PC-9 (cell line): ENCODE measurements at regions not wholly inside any gene's neighbourhood (a gene's known extent, or its start where the extent isn't known, plus 50 kb on each side); places are given as distances from the start of the nearest gene placed in this dataset.

Experiments used
- EZH2 ChIP-seq: fragments of 200-600 bp; sonication (generic); IDR thresholded peaks from 2 replicates; pipeline ENCODE4 v1.8.0; 2017; ENCODE audit warnings: antibody characterized with exemption, low read depth
- TF ChIP-seq, protein P1 (sequence below): fragments of 200-600 bp; sonication (generic); conservative IDR thresholded peaks from 2 replicates; pipeline ENCODE4 v1.6.1; 2017; ENCODE audit warnings: mixed run types, antibody characterized with exemption, mild to moderate bottlenecking, moderate library complexity

DNA sequence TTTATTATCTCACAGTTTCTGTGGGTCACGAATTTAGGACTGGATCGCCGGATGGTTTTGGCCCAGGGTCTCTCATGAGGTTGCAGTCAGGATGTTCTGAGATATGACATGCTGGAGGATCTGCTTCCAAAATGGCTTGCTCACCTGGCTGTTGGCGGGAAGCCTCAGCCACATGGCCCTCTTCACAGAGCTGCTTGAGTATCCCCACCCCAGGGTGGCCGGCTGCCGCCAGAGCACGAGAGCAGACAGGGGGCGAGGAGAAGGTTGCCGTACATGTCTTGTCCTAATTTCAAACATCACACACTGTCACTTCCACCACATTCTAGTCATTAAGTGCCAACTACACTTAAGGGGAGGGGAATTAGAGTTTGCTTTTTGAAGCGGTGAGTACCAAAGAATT is 365.8 kb downstream of the FGFR2 start:
- TF ChIP-seq, protein P1, sequence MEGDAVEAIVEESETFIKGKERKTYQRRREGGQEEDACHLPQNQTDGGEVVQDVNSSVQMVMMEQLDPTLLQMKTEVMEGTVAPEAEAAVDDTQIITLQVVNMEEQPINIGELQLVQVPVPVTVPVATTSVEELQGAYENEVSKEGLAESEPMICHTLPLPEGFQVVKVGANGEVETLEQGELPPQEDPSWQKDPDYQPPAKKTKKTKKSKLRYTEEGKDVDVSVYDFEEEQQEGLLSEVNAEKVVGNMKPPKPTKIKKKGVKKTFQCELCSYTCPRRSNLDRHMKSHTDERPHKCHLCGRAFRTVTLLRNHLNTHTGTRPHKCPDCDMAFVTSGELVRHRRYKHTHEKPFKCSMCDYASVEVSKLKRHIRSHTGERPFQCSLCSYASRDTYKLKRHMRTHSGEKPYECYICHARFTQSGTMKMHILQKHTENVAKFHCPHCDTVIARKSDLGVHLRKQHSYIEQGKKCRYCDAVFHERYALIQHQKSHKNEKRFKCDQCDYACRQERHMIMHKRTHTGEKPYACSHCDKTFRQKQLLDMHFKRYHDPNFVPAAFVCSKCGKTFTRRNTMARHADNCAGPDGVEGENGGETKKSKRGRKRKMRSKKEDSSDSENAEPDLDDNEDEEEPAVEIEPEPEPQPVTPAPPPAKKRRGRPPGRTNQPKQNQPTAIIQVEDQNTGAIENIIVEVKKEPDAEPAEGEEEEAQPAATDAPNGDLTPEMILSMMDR = no peak
- TF ChIP-seq EZH2 = no peak
